ENCODE measurements at regions not wholly inside any gene's neighbourhood (a gene's known extent, or its start where the extent isn't known, plus 50 kb on each side); places are given as distances from the start of the nearest gene placed in this dataset.
A peak's percentile ranks its signal among the peaks of the same experiment; 100 is the strongest.
"Not testable (repeated sequence)": the region's sequence is repeated elsewhere in the genome, so short reads cannot be mapped to it uniquely, and the experiment has no call there.

DNA sequence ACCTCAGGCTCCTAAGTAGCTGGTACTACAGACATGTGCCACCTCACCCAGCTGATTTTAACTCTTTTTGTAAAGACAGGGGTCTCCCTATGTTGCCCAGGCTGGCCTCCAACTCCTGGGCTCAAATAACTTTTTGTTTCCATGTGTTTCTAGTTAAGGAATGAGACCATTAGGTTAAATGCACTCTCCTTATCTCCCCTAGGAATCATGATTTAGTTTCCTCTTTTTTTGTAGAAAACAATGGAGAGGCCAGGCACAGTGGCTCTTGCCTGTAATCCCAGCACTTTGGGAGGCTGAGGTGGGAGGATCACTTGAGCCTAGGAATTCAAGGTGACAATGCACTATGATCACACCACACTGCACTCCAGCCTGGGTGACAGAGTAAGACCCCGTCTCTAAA lies 198.8 kb upstream of the C2CD4B start:
- DNase-seq (ENCODE audit: low spot score): no peak
- Mint-ChIP-seq H3K9me3 (no peaks in the 10 kb centered on the region), H3K36me3 (no peaks in the 10 kb centered on the region), H3K4me3 (no peak overlapping the region), H3K4me1 (no peaks in the 10 kb centered on the region), H3K27me3 (ENCODE audit: low read depth) (no peaks in the 10 kb centered on the region; the same call in 1 of the 2 replicates), H3K27ac (no peak overlapping the region)
- POLR2A ChIA-PET: no interaction called here
- CTCF ChIA-PET: interaction anchor here (0.7 kb wide), 1 partner anchor 119 kb away, joined by 4 read pairs; no protein-coding TSS in a partner anchor
- ATAC-seq: no peak
- TF ChIP-seq, protein P1, sequence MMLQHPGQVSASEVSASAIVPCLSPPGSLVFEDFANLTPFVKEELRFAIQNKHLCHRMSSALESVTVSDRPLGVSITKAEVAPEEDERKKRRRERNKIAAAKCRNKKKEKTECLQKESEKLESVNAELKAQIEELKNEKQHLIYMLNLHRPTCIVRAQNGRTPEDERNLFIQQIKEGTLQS (CRISPR knock-in tag; conservative IDR thresholded peaks at IDR 0.05): no peak
- no peak for TF ChIP-seq GTF2I (CRISPR knock-in tag; conservative IDR thresholded peaks at IDR 0.05)
- TF ChIP-seq, protein P2, sequence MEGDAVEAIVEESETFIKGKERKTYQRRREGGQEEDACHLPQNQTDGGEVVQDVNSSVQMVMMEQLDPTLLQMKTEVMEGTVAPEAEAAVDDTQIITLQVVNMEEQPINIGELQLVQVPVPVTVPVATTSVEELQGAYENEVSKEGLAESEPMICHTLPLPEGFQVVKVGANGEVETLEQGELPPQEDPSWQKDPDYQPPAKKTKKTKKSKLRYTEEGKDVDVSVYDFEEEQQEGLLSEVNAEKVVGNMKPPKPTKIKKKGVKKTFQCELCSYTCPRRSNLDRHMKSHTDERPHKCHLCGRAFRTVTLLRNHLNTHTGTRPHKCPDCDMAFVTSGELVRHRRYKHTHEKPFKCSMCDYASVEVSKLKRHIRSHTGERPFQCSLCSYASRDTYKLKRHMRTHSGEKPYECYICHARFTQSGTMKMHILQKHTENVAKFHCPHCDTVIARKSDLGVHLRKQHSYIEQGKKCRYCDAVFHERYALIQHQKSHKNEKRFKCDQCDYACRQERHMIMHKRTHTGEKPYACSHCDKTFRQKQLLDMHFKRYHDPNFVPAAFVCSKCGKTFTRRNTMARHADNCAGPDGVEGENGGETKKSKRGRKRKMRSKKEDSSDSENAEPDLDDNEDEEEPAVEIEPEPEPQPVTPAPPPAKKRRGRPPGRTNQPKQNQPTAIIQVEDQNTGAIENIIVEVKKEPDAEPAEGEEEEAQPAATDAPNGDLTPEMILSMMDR (IDR thresholded peaks at IDR 0.05): no peak
- no peak for TF ChIP-seq MYBL2 (CRISPR knock-in tag; IDR thresholded peaks at IDR 0.05)
- TF ChIP-seq SMAD3 (CRISPR knock-in tag; IDR thresholded peaks at IDR 0.05; ENCODE audit: borderline replicate concordance): no peak
- TF ChIP-seq, protein P3, sequence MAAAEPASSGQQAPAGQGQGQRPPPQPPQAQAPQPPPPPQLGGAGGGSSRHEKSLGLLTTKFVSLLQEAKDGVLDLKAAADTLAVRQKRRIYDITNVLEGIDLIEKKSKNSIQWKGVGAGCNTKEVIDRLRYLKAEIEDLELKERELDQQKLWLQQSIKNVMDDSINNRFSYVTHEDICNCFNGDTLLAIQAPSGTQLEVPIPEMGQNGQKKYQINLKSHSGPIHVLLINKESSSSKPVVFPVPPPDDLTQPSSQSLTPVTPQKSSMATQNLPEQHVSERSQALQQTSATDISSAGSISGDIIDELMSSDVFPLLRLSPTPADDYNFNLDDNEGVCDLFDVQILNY (CRISPR knock-in tag; IDR thresholded peaks at IDR 0.05): no peak
- TF ChIP-seq ZNF138 (CRISPR knock-in tag; conservative IDR thresholded peaks at IDR 0.05): no peak
- no peak for TF ChIP-seq CREB1 (CRISPR knock-in tag; IDR thresholded peaks at IDR 0.05)
- no peak for TF ChIP-seq ZNF317 (CRISPR knock-in tag; IDR thresholded peaks at IDR 0.05; ENCODE audit: borderline replicate concordance, low read depth)
- TF ChIP-seq, protein P4, sequence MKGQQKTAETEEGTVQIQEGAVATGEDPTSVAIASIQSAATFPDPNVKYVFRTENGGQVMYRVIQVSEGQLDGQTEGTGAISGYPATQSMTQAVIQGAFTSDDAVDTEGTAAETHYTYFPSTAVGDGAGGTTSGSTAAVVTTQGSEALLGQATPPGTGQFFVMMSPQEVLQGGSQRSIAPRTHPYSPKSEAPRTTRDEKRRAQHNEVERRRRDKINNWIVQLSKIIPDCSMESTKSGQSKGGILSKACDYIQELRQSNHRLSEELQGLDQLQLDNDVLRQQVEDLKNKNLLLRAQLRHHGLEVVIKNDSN (CRISPR knock-in tag; IDR thresholded peaks at IDR 0.05): no peak

DNA sequence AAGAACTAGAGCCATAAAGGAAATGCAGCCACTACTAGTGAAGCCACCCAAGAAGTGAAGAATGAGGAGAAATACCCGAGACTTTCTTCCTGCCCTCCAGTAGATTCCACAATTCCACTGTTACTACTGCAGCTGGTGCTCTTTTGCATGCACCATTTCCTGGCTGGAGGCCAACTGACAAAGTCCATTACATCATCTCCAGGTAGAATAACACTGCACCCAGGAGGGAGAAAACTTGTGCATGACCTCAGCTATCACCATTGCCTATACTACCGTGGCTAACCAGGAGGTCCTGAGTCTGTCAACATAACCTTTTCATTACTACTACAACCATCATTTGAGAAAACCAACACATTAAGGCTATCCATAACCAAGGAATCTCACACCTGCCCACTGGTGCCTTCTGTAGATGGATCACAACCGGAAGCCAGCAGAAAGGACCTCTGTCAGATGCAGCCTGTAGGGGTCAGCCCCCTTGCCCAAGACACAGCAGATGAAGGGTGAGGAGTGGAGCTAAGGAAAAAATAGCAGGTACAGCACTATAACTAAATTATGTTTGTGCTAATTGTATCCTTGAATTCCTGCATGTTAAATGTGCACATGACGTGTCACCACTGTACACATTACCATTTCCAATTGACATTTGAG lies 200.8 kb upstream of the C2CD4B start:
- ATAC-seq: no peak
- CTCF ChIA-PET: interaction anchor here (1.9 kb wide), 1 partner anchor 10 kb away, joined by 5 read pairs; no protein-coding TSS in a partner anchor
- H3K27me3 Mint-ChIP-seq (ENCODE audit: low read depth): no peaks in the 10 kb centered on the region; the same call in 1 of the 2 replicates

DNA sequence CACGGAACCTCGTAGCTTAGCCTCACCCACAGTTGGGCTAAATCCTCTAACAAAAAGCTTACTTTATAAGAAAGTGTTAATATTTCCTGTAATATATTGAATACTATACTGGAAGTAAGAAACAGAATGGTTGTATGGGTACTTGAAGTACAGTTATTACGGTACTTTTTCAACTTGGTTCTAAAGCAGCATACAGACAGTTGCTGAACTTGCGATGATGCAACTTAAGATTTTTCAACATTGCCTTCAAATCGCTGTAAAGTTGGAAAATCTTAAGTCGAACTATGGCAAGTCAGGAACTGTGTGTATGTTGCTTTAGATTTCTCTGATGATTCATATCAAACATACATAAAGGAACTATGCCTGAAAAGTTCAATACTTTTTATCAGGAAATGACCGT lies 204.4 kb upstream of the C2CD4B start:
- DNase-seq (ENCODE audit: low spot score) (no peak), ATAC-seq (no peak)
- no peaks in the 10 kb centered on the region; the same call in 1 of the 2 replicates for H3K27me3 Mint-ChIP-seq (ENCODE audit: low read depth)
- no peaks in the 10 kb centered on the region for H3K4me1 Mint-ChIP-seq
- H3K9me3 Mint-ChIP-seq: peaks cover 3% of the 10 kb centered on the region; the same call in 1 of the 2 replicates
- ChIA-PET POLR2A (no interaction called here), CTCF (interaction anchor here (1.6 kb wide), 1 partner anchor 180 kb away, joined by 7 read pairs; no protein-coding TSS in a partner anchor)
- H3K4me3 Mint-ChIP-seq: no peak overlapping the region
- no peak for TF ChIP-seq SP1 (CRISPR knock-in tag; conservative IDR thresholded peaks at IDR 0.05)
- TF ChIP-seq TEAD4 (CRISPR knock-in tag; IDR thresholded peaks at IDR 0.05): no peak
- no peak for TF ChIP-seq ZNF232 (CRISPR knock-in tag; IDR thresholded peaks at IDR 0.05)
- no peak for TF ChIP-seq ZBTB21 (CRISPR knock-in tag; IDR thresholded peaks at IDR 0.05; ENCODE audit: borderline replicate concordance)
- TF ChIP-seq, protein P5, sequence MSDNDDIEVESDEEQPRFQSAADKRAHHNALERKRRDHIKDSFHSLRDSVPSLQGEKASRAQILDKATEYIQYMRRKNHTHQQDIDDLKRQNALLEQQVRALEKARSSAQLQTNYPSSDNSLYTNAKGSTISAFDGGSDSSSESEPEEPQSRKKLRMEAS (CRISPR knock-in tag; IDR thresholded peaks at IDR 0.05): no peak
- TF ChIP-seq, protein P4 (CRISPR knock-in tag; IDR thresholded peaks at IDR 0.05): no peak
- no peak for TF ChIP-seq ESRRA (CRISPR knock-in tag; IDR thresholded peaks at IDR 0.05; ENCODE audit: borderline replicate concordance)
- no peak for TF ChIP-seq FOXP1 (CRISPR knock-in tag; IDR thresholded peaks at IDR 0.05; ENCODE audit: borderline replicate concordance)
- TF ChIP-seq, protein P6, sequence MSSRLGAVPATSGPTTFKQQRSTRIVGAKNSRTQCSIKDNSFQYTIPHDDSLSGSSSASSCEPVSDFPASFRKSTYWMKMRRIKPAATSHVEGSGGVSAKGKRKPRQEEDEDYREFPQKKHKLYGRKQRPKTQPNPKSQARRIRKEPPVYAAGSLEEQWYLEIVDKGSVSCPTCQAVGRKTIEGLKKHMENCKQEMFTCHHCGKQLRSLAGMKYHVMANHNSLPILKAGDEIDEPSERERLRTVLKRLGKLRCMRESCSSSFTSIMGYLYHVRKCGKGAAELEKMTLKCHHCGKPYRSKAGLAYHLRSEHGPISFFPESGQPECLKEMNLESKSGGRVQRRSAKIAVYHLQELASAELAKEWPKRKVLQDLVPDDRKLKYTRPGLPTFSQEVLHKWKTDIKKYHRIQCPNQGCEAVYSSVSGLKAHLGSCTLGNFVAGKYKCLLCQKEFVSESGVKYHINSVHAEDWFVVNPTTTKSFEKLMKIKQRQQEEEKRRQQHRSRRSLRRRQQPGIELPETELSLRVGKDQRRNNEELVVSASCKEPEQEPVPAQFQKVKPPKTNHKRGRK (CRISPR knock-in tag; IDR thresholded peaks at IDR 0.05; ENCODE audit: borderline replicate concordance): no peak
- TF ChIP-seq ZNF416 (CRISPR knock-in tag; IDR thresholded peaks at IDR 0.05): no peak
- TF ChIP-seq HMGA2 (CRISPR knock-in tag; IDR thresholded peaks at IDR 0.05): no peak
- TF ChIP-seq NR1H2 (CRISPR knock-in tag; IDR thresholded peaks at IDR 0.05): no peak
- H3K36me3 Mint-ChIP-seq: no peaks in the 10 kb centered on the region
- H3K27ac Mint-ChIP-seq: no peak overlapping the region

More for the DNA sequence above, 200.8 kb upstream of the C2CD4B start:
- no peak for DNase-seq (ENCODE audit: low spot score)
- Mint-ChIP-seq H3K27ac (no peak overlapping the region), H3K9me3 (no peaks in the 10 kb centered on the region), H3K4me1 (no peaks in the 10 kb centered on the region), H3K4me3 (no peak overlapping the region), H3K36me3 (no peaks in the 10 kb centered on the region)
- TF ChIP-seq TP53 (CRISPR knock-in tag; IDR thresholded peaks at IDR 0.05): no peak
- TF ChIP-seq GABPB1 (CRISPR knock-in tag; IDR thresholded peaks at IDR 0.05): 0 out of 2 replicates have a peak, but pooled peaks have one; percentile 60
- POLR2A ChIA-PET: no interaction called here

DNA sequence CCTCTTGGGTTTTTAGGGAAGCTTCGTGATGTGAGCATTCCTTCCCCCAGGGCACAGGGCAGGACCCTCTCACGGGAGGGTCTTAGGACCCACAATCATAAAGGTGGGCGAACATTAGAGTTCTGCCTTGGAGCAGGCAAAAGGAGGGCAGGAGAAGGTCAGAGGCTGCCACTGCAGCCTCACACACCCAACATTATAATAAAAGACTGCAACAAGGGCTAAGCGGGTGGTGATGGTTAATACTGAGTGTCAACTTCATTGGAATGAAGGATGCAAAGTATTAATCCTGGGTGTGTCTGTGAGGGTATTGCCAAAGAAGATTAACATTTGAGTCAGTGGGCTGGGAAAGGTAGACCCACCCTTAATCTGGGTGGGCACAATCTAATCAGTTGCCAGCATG lies 206.6 kb upstream of the C2CD4B start:
- DNase-seq (ENCODE audit: low spot score); POLR2A ChIA-PET; ATAC-seq; H3K36me3 Mint-ChIP-seq; CTCF ChIA-PET; H3K4me1 Mint-ChIP-seq; H3K4me3 Mint-ChIP-seq; H3K9me3 Mint-ChIP-seq; H3K27ac Mint-ChIP-seq; H3K27me3 Mint-ChIP-seq (ENCODE audit: low read depth): not testable (repeated sequence)
